A673 (cell line): ENCODE measurements at regions not wholly inside any gene's neighbourhood (a gene's known extent, or its start where the extent isn't known, plus 50 kb on each side); places are given as distances from the start of the nearest gene placed in this dataset.

Experiments
- CTCF ChIP-seq: fragments of 300-800, 200-600 bp; sonication (generic); conservative IDR thresholded peaks from 2 replicates; pipeline ENCODE4 v1.5.1; 2017; ENCODE audit warnings: low read depth, mild to moderate bottlenecking, antibody characterized with exemption, low read length, moderate library complexity, mixed read lengths
- EZH2 ChIP-seq: fragments of 200-600 bp; sonication (generic); IDR thresholded peaks from 2 replicates; pipeline ENCODE4 v1.6.1; 2017; ENCODE audit warnings: borderline replicate concordance, low read depth, mild to moderate bottlenecking, mixed read lengths, antibody characterized with exemption, low read length; ENCODE audit not compliant: poor library complexity, severe bottlenecking

- TF ChIP-seq CTCF = no peak
- no peak for TF ChIP-seq EZH2
These were observed 613.6 kb upstream of the USP15 start for GRCh38 chr12:61646639-61647038.
